ENCODE measurements at regions not wholly inside any gene's neighbourhood (a gene's known extent, or its start where the extent isn't known, plus 50 kb on each side); places are given as distances from the start of the nearest gene placed in this dataset.
"Not testable (repeated sequence)": the region's sequence is repeated elsewhere in the genome, so short reads cannot be mapped to it uniquely, and the experiment has no call there.

DNA sequence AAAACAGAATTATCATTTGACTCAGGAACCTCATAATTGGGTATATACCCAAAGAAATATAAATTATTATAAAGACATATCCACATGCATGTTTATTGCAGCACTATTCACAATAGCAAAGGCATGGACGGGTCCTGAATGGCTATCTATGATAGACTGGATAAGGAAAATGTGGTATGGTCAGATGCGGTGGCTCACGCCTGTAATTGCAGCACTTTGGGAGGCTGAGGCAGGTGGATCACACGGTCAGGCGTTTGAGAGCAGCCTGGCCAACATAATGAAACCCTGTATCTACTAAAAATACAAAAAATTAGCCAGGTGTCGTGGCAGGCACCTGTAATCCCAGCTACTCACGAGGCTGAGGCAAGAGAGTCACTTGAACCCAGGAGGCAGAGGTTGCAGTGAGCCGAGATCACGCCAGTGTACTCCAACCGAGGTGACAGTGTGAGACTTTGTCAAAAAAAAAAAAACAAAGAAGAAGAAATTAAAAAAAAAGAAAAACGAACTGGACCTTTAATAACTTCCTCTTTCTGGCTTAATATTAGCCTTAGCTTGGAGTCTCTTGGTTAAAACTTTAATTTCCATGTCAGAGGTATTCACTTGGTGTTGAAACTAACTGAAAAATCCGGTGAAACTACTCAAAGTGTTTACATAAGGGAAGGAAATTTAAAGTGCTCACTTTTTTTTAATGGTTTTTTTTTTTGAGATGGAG lies 104.4 kb downstream of the ZNF486 start:
- H3K27ac ChIP-seq (ENCODE audit: low read depth in 2 of 2, low read length in 2 of 2) = no peak overlapping the region
- H3K36me3 ChIP-seq (ENCODE audit: control insufficient read depth in 2 of 3, insufficient read depth in 3 of 3, low read length in 3 of 3) = no peaks in the 10 kb centered on the region
- no peak for TF ChIP-seq CTCF (IDR thresholded peaks at IDR 0.05; ENCODE audit: borderline replicate concordance, extremely low read depth, insufficient read depth)
- intact Hi-C loops (cut with DNase I) = no loop called here
- H3K27me3 ChIP-seq (ENCODE audit: control insufficient read depth, insufficient read depth, low read length) = no peaks in the 10 kb centered on the region
- H3K9me3 ChIP-seq (ENCODE audit: control insufficient read depth in 2 of 3, insufficient read depth in 1 of 3, low read length in 3 of 3) = no peaks in the 10 kb centered on the region
- peak overlapping the region in 1 of 3 donors; percentile 15 for H3K4me3 ChIP-seq (ENCODE audit: low read length in 3 of 3)
- no peaks in the 10 kb centered on the region for H3K4me1 ChIP-seq (ENCODE audit: control insufficient read depth in 2 of 3, insufficient read depth in 2 of 3, low read depth in 1 of 3, low read length in 3 of 3)
- no peak for FAIRE-seq
- DNase-seq = no peak
- H3K9ac ChIP-seq (ENCODE audit: low read length in 3 of 3) = no peak overlapping the region

DNA sequence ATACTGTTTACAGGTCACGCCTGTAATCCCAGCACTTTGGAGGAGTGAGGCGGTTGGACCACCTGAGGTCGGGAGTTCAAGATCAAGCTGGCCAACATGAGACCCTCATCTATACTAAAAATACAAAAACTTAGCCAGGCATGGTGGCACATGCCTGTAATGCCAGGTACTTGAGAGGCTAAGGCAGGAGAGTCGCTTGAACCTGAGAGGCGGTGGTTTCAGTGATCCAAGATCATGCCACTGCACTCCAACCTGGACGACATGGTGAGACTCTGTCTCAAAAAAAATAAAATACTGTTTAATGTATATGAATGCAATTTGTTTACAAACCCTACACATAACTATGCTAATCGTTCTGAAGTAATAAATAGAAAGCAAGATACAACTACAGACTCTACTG lies 102.4 kb downstream of the ZNF486 start:
- FAIRE-seq = no peak
- Histone ChIP-seq H3K4me3 (ENCODE audit: low read length in 3 of 3) (no peak overlapping the region), H3K36me3 (ENCODE audit: control insufficient read depth in 2 of 3, insufficient read depth in 3 of 3, low read length in 3 of 3) (no peaks in the 10 kb centered on the region)

DNA sequence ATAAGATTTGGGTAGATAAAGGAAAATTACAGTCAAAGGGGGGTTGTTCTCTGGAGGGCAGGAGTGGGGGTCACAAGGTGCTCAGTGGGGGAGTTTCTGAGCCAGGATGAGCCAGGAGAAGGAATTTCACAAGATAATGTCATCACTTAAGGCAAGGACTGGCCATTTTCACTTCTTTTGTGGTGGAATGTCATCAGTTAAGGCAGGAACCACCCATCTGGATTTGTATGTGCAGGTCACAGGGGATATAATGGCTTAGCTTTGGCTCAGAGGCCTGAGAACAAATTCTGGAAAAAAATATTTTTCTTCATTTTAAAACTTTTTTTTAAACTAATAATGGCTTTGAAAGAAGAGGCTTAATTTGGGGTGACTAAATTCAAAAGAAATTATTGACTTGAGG lies 94.5 kb downstream of the ZNF486 start:
- H3K36me3 ChIP-seq (ENCODE audit: control insufficient read depth in 2 of 3, insufficient read depth in 3 of 3, low read length in 3 of 3); H3K4me3 ChIP-seq (ENCODE audit: low read length in 3 of 3); H3K27ac ChIP-seq (ENCODE audit: low read depth in 2 of 2, low read length in 2 of 2); H3K9me3 ChIP-seq (ENCODE audit: control insufficient read depth in 2 of 3, insufficient read depth in 1 of 3, low read length in 3 of 3); intact Hi-C loops (cut with DNase I); H3K9ac ChIP-seq (ENCODE audit: low read length in 3 of 3); H3K4me1 ChIP-seq (ENCODE audit: control insufficient read depth in 2 of 3, insufficient read depth in 2 of 3, low read depth in 1 of 3, low read length in 3 of 3); DNase-seq; H3K27me3 ChIP-seq (ENCODE audit: control insufficient read depth, insufficient read depth, low read length); FAIRE-seq: not testable (repeated sequence)

More for the DNA sequence above, 102.4 kb downstream of the ZNF486 start:
- Histone ChIP-seq H3K27ac (ENCODE audit: low read depth in 2 of 2, low read length in 2 of 2) (no peak overlapping the region), H3K9ac (ENCODE audit: low read length in 3 of 3) (no peak overlapping the region), H3K4me1 (ENCODE audit: control insufficient read depth in 2 of 3, insufficient read depth in 2 of 3, low read depth in 1 of 3, low read length in 3 of 3) (no peaks in the 10 kb centered on the region), H3K9me3 (ENCODE audit: control insufficient read depth in 2 of 3, insufficient read depth in 1 of 3, low read length in 3 of 3) (no peaks in the 10 kb centered on the region), H3K27me3 (ENCODE audit: control insufficient read depth, insufficient read depth, low read length) (no peaks in the 10 kb centered on the region)
- intact Hi-C loops (cut with DNase I) = no loop called here
- DNase-seq = no peak
- TF ChIP-seq CTCF (IDR thresholded peaks at IDR 0.05; ENCODE audit: borderline replicate concordance, extremely low read depth, insufficient read depth) = no peak

- H3K27ac ChIP-seq (ENCODE audit: low read depth in 2 of 2, low read length in 2 of 2); FAIRE-seq; H3K36me3 ChIP-seq (ENCODE audit: control insufficient read depth in 2 of 3, insufficient read depth in 3 of 3, low read length in 3 of 3); H3K4me1 ChIP-seq (ENCODE audit: control insufficient read depth in 2 of 3, insufficient read depth in 2 of 3, low read depth in 1 of 3, low read length in 3 of 3); H3K4me3 ChIP-seq (ENCODE audit: low read length in 3 of 3); H3K9ac ChIP-seq (ENCODE audit: low read length in 3 of 3); H3K9me3 ChIP-seq (ENCODE audit: control insufficient read depth in 2 of 3, insufficient read depth in 1 of 3, low read length in 3 of 3); intact Hi-C loops (cut with DNase I); DNase-seq; H3K27me3 ChIP-seq (ENCODE audit: control insufficient read depth, insufficient read depth, low read length): not testable (repeated sequence)
These were observed 93.7 kb downstream of the ZNF486 start for GRCh38 chr19:20260738-20261137.

All from kidney (tissue), 13 donors.